NCI-H69 (cell line): ENCODE measurements at regions not wholly inside any gene's neighbourhood (a gene's known extent, or its start where the extent isn't known, plus 50 kb on each side); places are given as distances from the start of the nearest gene placed in this dataset.
A peak's percentile ranks its signal among the peaks of the same experiment; 100 is the strongest.
"Not testable (repeated sequence)": the region's sequence is repeated elsewhere in the genome, so short reads cannot be mapped to it uniquely, and the experiment has no call there.

Experiments used
- DNase-seq: peaks from one replicate; lab custom pipeline; 2025; lab: John Stamatoyannopoulos, UW

GRCh38 chr13:111005808-111006505 is 91.1 kb upstream of the ANKRD10 start:
- DNase-seq, result peak; percentile 48

- no peak for DNase-seq
Measured at GRCh38 chr13:111005364-111005763, 90.5 kb upstream of the ANKRD10 start.

DNA sequence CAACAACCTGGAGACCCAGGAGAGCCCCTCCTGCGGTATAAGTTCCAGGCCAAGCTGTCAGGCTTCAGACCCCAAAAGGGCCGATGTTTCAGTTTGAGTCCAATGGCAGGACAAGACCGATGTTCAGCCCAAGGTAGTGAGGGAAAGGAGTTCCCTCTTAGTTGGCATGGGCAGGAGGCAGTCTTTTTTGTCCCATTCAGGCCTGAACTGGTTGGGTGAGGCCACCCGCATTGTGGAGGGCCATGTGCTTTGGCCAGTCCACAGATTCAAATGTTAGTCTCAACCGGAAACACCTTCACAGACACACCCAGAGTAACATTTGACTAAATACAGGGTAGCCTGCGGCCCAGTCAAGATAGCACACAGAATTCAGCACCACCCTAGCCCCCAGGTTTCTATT is 89.6 kb upstream of the ANKRD10 start:
- DNase-seq, result no peak

DNA sequence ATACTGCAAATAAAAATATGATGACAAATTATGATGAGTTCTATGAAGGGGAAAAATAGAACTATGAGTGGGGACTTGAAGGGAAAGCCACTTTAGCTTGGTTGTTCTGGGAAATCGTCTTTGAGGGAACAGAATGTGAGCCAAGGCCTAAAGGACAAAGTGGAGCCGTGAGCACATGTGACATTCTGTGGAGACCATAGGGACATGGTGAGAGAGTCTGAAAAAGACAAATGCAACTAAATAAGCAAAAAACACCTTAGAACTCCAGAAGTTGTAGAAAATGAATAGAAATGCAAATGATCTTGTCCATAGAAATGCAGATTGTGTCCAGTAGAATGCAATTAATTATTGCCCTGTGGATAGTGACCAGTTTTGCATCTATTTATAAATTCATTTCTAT is 86.8 kb upstream of the ANKRD10 start:
- no peak for DNase-seq

DNA sequence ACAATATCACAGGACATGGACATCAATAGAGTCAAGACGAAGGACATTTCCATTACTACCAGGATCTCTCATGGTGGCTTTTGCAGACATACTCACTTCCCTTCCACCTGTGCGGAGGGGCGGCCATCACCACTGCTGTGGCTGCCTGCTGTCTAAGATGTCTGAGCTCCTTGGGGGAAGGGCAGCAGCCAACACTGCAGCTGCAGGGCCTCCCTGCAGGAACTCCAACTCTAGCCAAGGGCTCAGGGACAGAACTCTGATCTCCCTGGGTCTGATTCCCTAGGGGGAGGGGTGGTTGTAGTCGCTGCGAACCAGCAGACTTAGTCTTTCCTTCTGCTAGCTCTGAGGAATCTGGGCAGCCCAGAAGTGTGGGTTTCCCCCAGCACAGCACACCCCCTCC is 78.9 kb upstream of the ANKRD10 start:
- peak; percentile 9 for DNase-seq

GRCh38 chr13:110991991-110992508 is 77.2 kb upstream of the ANKRD10 start:
- DNase-seq, result no peak

GRCh38 chr13:110989331-110989730 is 74.5 kb upstream of the ANKRD10 start:
- DNase-seq, result no peak

GRCh38 chr13:110985541-110985940 is 70.7 kb upstream of the ANKRD10 start:
- DNase-seq, result no peak

GRCh38 chr13:110984798-110985197 is 69.9 kb upstream of the ANKRD10 start:
- no peak for DNase-seq

DNA sequence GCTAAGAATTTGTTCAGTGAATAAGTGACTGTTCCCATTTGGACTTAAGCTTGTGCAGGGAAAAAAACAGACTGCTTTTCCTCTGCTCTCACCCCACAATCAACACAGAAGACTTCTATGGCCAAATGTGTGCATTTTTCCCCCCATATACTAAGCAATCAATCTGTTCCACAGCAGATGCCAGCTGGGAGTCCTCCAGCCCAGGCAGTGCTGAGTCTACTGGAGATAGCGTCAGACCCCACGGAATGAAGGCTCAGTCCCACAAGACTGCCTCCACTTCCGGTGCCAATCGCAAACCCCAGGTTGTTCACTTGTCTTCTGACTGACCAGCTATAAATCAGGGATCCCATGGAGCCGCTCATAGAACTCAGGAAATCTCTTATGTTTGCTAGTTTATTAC is 69.5 kb upstream of the ANKRD10 start:
- no peak for DNase-seq

DNA sequence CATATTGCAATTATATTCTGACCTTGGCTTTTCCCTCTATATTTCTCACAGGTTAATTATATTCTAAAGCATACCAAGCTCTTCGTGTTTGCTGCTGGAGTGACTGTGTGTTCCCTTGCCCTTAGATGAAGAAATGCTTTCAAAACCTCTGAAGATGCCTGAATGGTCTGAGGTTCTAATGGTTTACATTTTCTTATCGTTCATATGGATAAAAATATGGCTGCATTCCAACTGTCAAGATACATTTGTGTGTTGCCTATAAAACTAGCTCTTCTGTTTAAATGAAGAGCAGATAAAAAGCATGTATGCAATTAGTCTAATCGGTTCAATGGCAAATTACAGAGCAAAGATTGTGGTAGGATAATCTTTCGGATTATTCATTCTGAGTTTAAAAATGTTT is 68.4 kb upstream of the ANKRD10 start:
- no peak for DNase-seq

DNA sequence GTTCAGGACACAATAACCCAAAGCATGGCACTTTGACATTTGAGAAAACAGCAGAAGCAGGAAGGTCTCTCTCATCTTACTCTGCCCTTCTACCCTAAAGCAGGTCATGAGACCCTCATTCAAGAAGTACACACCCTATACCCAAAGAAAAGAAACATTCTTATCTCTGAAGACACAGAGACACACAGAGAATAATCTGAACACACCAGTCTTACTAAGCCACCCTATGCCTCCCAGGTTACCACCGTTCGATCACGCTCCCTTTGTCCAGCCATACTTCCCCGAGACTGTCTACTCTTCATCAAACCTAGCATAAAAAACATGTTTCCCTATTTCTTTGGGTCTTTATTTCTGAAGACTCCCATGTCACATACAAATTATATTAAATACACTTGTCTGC is 66.5 kb upstream of the ANKRD10 start:
- no peak for DNase-seq

DNA sequence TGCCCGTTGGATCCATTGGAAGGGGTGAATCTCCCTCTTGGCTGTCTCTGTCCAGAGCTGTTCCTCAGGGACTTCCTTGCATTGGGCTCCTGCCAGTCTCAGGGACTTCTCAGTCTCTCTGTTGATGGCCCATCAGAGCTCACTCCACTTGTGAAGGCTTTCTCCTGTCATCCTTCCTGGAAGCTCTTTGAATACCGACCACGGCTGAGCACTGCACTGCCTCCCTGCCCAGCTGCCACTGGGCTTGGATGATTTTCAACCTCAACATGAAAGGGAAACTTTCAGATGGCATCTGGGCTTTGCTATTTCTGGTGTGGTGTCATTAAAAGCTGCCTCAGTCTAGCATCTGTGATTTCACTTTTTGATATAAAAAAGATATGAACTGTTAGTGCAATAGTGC is 66.1 kb upstream of the ANKRD10 start:
- no peak for DNase-seq

DNA sequence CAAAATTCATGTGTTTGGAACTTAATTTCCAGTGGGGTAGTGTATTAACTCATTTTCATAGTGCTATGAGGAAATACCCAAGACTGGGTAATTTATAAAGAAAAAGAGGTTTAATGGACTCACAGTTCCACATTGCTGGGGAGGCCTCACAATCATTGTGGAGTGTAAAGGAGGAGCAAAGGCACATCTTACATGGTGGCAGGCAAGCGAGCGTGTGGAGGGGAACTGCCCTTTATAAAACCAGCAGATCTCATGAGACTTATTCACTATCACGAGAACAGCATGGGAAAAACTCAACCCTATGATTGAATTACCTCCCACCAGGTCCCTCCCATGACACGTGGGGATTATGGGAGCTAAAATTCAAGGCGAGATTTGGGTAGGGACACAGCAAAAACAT is 64.3 kb upstream of the ANKRD10 start:
- not testable (repeated sequence) for DNase-seq

GRCh38 chr13:110978390-110978789 is 63.5 kb upstream of the ANKRD10 start:
- no peak for DNase-seq

- no peak for DNase-seq
Measured at GRCh38 chr13:110976785-110977184, 61.9 kb upstream of the ANKRD10 start.

DNA sequence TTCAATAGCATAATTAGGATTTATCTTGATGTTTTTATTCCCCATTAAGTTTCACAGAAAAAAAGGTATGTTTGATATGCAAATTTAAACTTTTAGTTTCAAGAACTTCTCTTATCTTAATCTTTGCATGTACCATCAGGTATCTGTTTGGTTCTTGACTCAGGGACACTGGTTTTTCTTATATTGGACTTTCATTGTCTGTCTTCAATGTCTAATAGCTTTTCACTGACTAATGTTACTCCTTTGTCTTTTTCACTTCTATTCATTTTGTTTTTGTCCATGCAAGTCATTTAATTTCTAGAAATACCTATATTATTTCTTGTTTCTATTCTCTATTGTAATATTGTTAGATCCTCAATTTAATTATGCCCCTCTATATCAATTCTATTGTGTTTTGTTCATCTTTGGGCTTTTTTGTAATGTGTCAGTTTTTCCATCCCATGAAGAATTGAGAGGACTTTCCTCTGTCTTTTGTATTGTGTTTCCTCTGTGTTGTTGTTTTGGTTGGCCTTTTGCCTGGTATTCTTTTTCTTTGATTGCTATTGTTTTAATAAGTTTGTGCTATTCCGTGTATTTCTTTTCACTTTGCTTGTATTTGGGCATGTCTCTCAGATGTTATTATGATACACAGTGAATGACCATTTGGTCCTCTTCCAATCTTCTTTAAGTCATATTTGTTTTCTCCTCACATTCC is 58.3 kb upstream of the ANKRD10 start:
- DNase-seq, result no peak

DNA sequence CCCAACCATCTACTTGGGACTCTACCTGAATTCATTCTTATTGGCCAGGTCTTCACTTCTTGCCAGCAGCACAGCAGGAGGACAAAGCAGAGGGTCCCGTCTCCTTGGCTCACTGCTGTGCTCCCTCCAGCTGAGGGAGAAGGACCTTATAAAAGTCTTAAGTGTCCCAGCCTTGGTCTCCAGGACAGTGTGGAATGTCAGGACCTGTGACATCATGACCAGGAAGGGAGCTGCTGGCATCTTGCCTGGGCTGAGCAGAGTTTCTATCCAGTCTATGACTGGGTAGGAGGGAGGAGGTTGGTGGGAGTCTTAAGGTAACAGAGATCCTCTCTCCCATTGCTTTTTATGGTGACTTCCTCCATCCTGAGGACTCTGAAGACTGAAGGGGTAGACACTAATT is 56.6 kb upstream of the ANKRD10 start:
- DNase-seq, result no peak

DNA sequence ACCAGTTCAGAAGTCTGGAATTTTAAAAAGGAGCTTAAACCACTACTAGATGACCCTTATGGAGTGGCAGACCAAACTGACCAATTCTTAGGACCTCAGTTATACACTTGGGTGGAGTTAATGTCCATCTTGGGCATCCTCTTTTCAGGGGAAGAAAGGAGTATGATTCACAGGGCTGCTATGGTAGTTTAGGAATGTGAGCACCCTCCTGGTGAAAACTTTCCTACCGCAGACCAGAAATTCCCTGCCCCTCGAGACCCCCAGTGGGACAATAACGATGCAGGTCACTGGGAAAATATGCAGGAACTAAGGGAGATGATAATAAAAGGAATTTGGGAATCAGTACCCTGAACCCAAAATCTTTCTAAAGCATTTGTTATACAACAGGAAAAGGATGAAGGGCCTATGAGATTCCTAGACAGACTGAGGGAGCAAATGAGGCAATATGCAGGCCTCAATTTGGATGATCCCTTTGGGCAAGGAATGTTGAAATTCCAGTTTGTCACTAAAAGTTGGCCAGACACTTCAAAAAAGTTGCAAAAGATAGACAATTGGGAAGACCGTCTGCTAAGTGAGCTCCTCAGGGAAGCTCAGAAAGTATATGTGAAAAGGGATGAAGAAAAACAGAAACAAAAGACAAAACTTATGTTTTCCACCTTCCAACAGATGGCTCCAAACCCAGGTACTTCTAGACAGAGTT is 52.4 kb upstream of the ANKRD10 start:
- DNase-seq, result not testable (repeated sequence)

DNA sequence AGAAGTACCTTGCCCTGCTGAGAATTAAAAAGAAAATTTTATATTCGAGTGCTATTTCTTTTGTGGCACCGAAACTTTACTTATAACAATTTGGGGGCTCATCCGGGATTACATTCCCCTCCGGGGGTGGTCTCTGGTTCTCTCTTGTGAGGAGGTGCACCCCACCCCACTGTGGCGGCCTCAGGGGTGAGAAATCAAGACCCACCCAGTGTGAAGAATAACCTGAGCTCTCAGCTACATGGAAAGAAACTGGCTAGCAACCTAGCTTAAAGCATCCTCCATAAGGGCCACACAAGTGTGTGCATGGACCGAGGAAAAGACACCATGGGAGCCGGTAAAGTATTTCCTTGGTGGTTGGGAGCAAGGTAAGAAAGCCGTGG is 50.9 kb upstream of the ANKRD10 start:
- DNase-seq, result no peak

GRCh38 chr13:110965038-110965754 is 50.3 kb upstream of the ANKRD10 start:
- DNase-seq, result peak; percentile 27
